Panc1 (cell line): ENCODE measurements at regions not wholly inside any gene's neighbourhood (a gene's known extent, or its start where the extent isn't known, plus 50 kb on each side); places are given as distances from the start of the nearest gene placed in this dataset.

Source experiments
- CTCF ChIP-seq: fragments of 450-650 bp; IDR thresholded peaks from 2 replicates; pipeline ENCODE4 v1.5.1; 2017; ENCODE audit warnings: mild to moderate bottlenecking
- POLR2AphosphoS5 ChIP-seq: IDR thresholded peaks from 2 replicates; pipeline ENCODE4 v1.6.1; 2012; ENCODE audit warnings: mild to moderate bottlenecking, low read depth, low read length, moderate library complexity
- REST ChIP-seq, 2 experiments: IDR thresholded peaks; 2 replicates each; pipeline ENCODE4 v1.6.1; 2011 to 2012; ENCODE audit warnings: low read depth in 2 of 2, control low read depth in 1 of 2, low read length in 1 of 2, mild to moderate bottlenecking in 1 of 2, moderate library complexity in 1 of 2; ENCODE audit not compliant: insufficient read depth in 1 of 2
- TCF7L2 ChIP-seq: IDR thresholded peaks from 2 replicates; pipeline ENCODE4 v1.6.1; 2011; ENCODE audit warnings: mild to moderate bottlenecking, low read depth, low read length, inconsistent platforms

- no peak for TF ChIP-seq CTCF
- TF ChIP-seq POLR2AphosphoS5: no peak
- no peak for TF ChIP-seq REST (IDR thresholded peaks at IDR 0.05; ENCODE audit: insufficient read depth in 1 of 2, low read depth in 2 of 2, low read length in 1 of 2)
- TF ChIP-seq TCF7L2: no peak
These were observed 452.7 kb downstream of the PREX1 start for GRCh38 chr20:48374991-48375595.
